Activated CD4-positive, alpha-beta T cell treated with anti-CD3 and anti-CD28 coated beads, Interleukin-2, amount 10 ng/mL, durations not matched to agents 24 days and 14 days (primary cell): ENCODE measurements at regions not wholly inside any gene's neighbourhood (a gene's known extent, or its start where the extent isn't known, plus 50 kb on each side); places are given as distances from the start of the nearest gene placed in this dataset.
"Not testable (repeated sequence)": the region's sequence is repeated elsewhere in the genome, so short reads cannot be mapped to it uniquely, and the experiment has no call there.

Experiments
- DNase-seq: peaks from one replicate; pipeline ENCODE4 v3.0.0; 2022
- H3K27ac Mint-ChIP-seq: one replicate; pipeline ENCODE4 v1.8.0; 2022; ENCODE audit warnings: mild to moderate bottlenecking, mixed read lengths
- H3K27me3 Mint-ChIP-seq: one replicate; pipeline ENCODE4 v1.8.0; 2022; ENCODE audit warnings: mixed read lengths
- H3K36me3 Mint-ChIP-seq: one replicate; pipeline ENCODE4 v1.8.0; 2022; ENCODE audit warnings: low read depth, mild to moderate bottlenecking, mixed read lengths
- H3K4me1 Mint-ChIP-seq: one replicate; pipeline ENCODE4 v1.8.0; 2021; ENCODE audit warnings: mixed read lengths
- H3K4me3 Mint-ChIP-seq: one replicate; pipeline ENCODE4 v1.8.0; 2022; ENCODE audit warnings: mild to moderate bottlenecking, moderate library complexity, mixed read lengths
- H3K9me3 Mint-ChIP-seq: one replicate; pipeline ENCODE4 v1.8.0; 2021; ENCODE audit warnings: mixed read lengths
- intact Hi-C: fragments of 100-400 bp; cut with micrococcal nuclease; formaldehyde crosslinking; loops from one replicate; pipeline ENCODE4 v1.15.1; 2023

GRCh38 chr13:109311431-109311976, 474.9 kb downstream of the IRS2 start:
- H3K4me1 Mint-ChIP-seq, H3K27ac Mint-ChIP-seq, H3K4me3 Mint-ChIP-seq, DNase-seq, H3K9me3 Mint-ChIP-seq, H3K36me3 Mint-ChIP-seq, H3K27me3 Mint-ChIP-seq, intact Hi-C loops: not testable (repeated sequence)

- Mint-ChIP-seq H3K4me1 (no peaks in the 10 kb centered on the region), H3K4me3 (no peak overlapping the region), H3K36me3 (no peaks in the 10 kb centered on the region), H3K9me3 (no peaks in the 10 kb centered on the region), H3K27ac (no peak overlapping the region), H3K27me3 (no peaks in the 10 kb centered on the region)
- intact Hi-C loops = no loop called here
- no peak for DNase-seq
Measured at GRCh38 chr13:109309625-109310363, 476.6 kb downstream of the IRS2 start.

- Mint-ChIP-seq H3K4me1 (no peaks in the 10 kb centered on the region), H3K9me3 (no peaks in the 10 kb centered on the region), H3K27ac (no peak overlapping the region), H3K4me3 (no peak overlapping the region), H3K27me3 (no peaks in the 10 kb centered on the region), H3K36me3 (no peaks in the 10 kb centered on the region)
- DNase-seq = no peak
- intact Hi-C loops = no loop called here
Measured at GRCh38 chr13:109307027-109307426, 479.4 kb downstream of the IRS2 start.

GRCh38 chr13:109301726-109302125, 484.7 kb downstream of the IRS2 start:
- intact Hi-C loops = no loop called here
- Mint-ChIP-seq H3K4me1 (no peaks in the 10 kb centered on the region), H3K27me3 (no peaks in the 10 kb centered on the region), H3K4me3 (no peak overlapping the region), H3K36me3 (no peaks in the 10 kb centered on the region), H3K9me3 (no peaks in the 10 kb centered on the region), H3K27ac (no peak overlapping the region)
- DNase-seq = no peak

- DNase-seq = no peak
- Mint-ChIP-seq H3K27ac (no peak overlapping the region), H3K27me3 (no peaks in the 10 kb centered on the region), H3K9me3 (no peaks in the 10 kb centered on the region), H3K4me3 (no peak overlapping the region), H3K4me1 (no peaks in the 10 kb centered on the region), H3K36me3 (no peaks in the 10 kb centered on the region)
- intact Hi-C loops = no loop called here
Measured at GRCh38 chr13:109301276-109301675, 485.1 kb downstream of the IRS2 start.

GRCh38 chr13:109297628-109298027, 488.8 kb downstream of the IRS2 start:
- H3K27me3 Mint-ChIP-seq = no peaks in the 10 kb centered on the region
- no peaks in the 10 kb centered on the region for H3K4me1 Mint-ChIP-seq
- DNase-seq = no peak
- H3K36me3 Mint-ChIP-seq = no peaks in the 10 kb centered on the region
- H3K27ac Mint-ChIP-seq = no peak overlapping the region
- intact Hi-C loops = no loop called here
- peaks cover 3% of the 10 kb centered on the region for H3K9me3 Mint-ChIP-seq
- H3K4me3 Mint-ChIP-seq = no peak overlapping the region

- Mint-ChIP-seq H3K9me3 (peaks cover 3% of the 10 kb centered on the region), H3K27me3 (no peaks in the 10 kb centered on the region), H3K27ac (no peak overlapping the region), H3K4me3 (no peak overlapping the region), H3K4me1 (no peaks in the 10 kb centered on the region), H3K36me3 (no peaks in the 10 kb centered on the region)
- no peak for DNase-seq
- intact Hi-C loops = no loop called here
Measured at GRCh38 chr13:109293166-109293565, 493.2 kb downstream of the IRS2 start.

- DNase-seq = no peak
Measured at GRCh38 chr13:109288151-109288709, 498.2 kb downstream of the IRS2 start.

GRCh38 chr13:109287553-109287952, 498.8 kb downstream of the IRS2 start:
- H3K4me3 Mint-ChIP-seq = no peak overlapping the region
- no peaks in the 10 kb centered on the region for H3K4me1 Mint-ChIP-seq
- H3K27me3 Mint-ChIP-seq = no peaks in the 10 kb centered on the region
- no peak for DNase-seq
- H3K27ac Mint-ChIP-seq = no peak overlapping the region
- intact Hi-C loops = no loop called here
- H3K36me3 Mint-ChIP-seq = no peaks in the 10 kb centered on the region
- H3K9me3 Mint-ChIP-seq = no peaks in the 10 kb centered on the region

More at GRCh38 chr13:109288151-109288709, 498.2 kb downstream of the IRS2 start:
- intact Hi-C loops = no loop called here
- no peaks in the 10 kb centered on the region for H3K36me3 Mint-ChIP-seq
- no peaks in the 10 kb centered on the region for H3K9me3 Mint-ChIP-seq
- no peak overlapping the region for H3K4me3 Mint-ChIP-seq
- no peak overlapping the region for H3K27ac Mint-ChIP-seq
- H3K4me1 Mint-ChIP-seq = no peaks in the 10 kb centered on the region
- H3K27me3 Mint-ChIP-seq = no peaks in the 10 kb centered on the region

- Mint-ChIP-seq H3K9me3 (no peaks in the 10 kb centered on the region), H3K36me3 (no peaks in the 10 kb centered on the region), H3K4me3 (no peak overlapping the region), H3K4me1 (no peaks in the 10 kb centered on the region), H3K27ac (no peak overlapping the region), H3K27me3 (no peaks in the 10 kb centered on the region)
- DNase-seq = no peak
- intact Hi-C loops = no loop called here
Measured at GRCh38 chr13:109285586-109285985, 500.8 kb downstream of the IRS2 start.

- Mint-ChIP-seq H3K4me1 (no peaks in the 10 kb centered on the region), H3K9me3 (no peaks in the 10 kb centered on the region), H3K27me3 (no peaks in the 10 kb centered on the region), H3K36me3 (no peaks in the 10 kb centered on the region), H3K4me3 (no peak overlapping the region), H3K27ac (no peak overlapping the region)
- intact Hi-C loops = loop anchor here (5.0 kb wide), 1 partner anchor 250 kb away; no protein-coding TSS in a partner anchor
- no peak for DNase-seq
Measured at GRCh38 chr13:109281903-109282635, 504.3 kb downstream of the IRS2 start.

GRCh38 chr13:109281017-109281902, 505.1 kb downstream of the IRS2 start:
- DNase-seq = no peak
- intact Hi-C loops = loop anchor here (5.0 kb wide), 1 partner anchor 251 kb away; no protein-coding TSS in a partner anchor
- Mint-ChIP-seq H3K9me3 (no peaks in the 10 kb centered on the region), H3K27me3 (no peaks in the 10 kb centered on the region), H3K27ac (no peak overlapping the region), H3K4me3 (no peak overlapping the region), H3K4me1 (no peaks in the 10 kb centered on the region), H3K36me3 (no peaks in the 10 kb centered on the region)

GRCh38 chr13:109276261-109276660, 510.1 kb downstream of the IRS2 start:
- Mint-ChIP-seq H3K27me3 (no peaks in the 10 kb centered on the region), H3K4me3 (no peak overlapping the region), H3K9me3 (no peaks in the 10 kb centered on the region), H3K36me3 (no peaks in the 10 kb centered on the region), H3K27ac (no peak overlapping the region), H3K4me1 (no peaks in the 10 kb centered on the region)
- intact Hi-C loops = no loop called here
- no peak for DNase-seq
